GM10248 (cell line): ENCODE measurements at regions not wholly inside any gene's neighbourhood (a gene's known extent, or its start where the extent isn't known, plus 50 kb on each side); places are given as distances from the start of the nearest gene placed in this dataset.
"Not testable (repeated sequence)": the region's sequence is repeated elsewhere in the genome, so short reads cannot be mapped to it uniquely, and the experiment has no call there.

ENCODE experiments used
- CTCF ChIA-PET: fragments of 300-600 bp; sonication (Branson Sonifier 250); formaldehyde crosslinking; extraction: SDS; loops from one replicate; lab custom pipeline; 2021; ENCODE audit warnings: antibody characterized with exemption; lab: Yijun Ruan, JAX
- POLR2A ChIA-PET: fragments of 350-650 bp; sonication (Branson Sonifier 250); formaldehyde crosslinking; extraction: SDS; loops from one replicate; lab custom pipeline; 2020; ENCODE audit warnings: antibody characterized with exemption; lab: Yijun Ruan, JAX
- DNase-seq: peaks from one replicate; pipeline ENCODE4 v3.0.0; 2012; ENCODE audit errors: extremely low spot score
- CTCF ChIP-seq: IDR thresholded peaks from 2 replicates; pipeline ENCODE4 v1.5.1; 2012; ENCODE audit warnings: mild to moderate bottlenecking, low read depth; ENCODE audit errors: extremely low read depth, missing control alignments, control extremely low read depth

- POLR2A ChIA-PET = no interaction called here
- DNase-seq = no peak
- no peak for TF ChIP-seq CTCF
- CTCF ChIA-PET = interaction anchor here (1.7 kb wide), 1 partner anchor 10 kb away, joined by 7 read pairs; no protein-coding TSS in a partner anchor
These were observed 218.4 kb downstream of the STK31 start for GRCh38 chr7:23928418-23928775.

GRCh38 chr7:23930312-23930711, 220.3 kb downstream of the STK31 start:
- POLR2A ChIA-PET = no interaction called here
- CTCF ChIA-PET = interaction anchor here (1.7 kb wide), 1 partner anchor 8 kb away, joined by 7 read pairs; no protein-coding TSS in a partner anchor
- DNase-seq = no peak
- TF ChIP-seq CTCF = no peak

GRCh38 chr7:23931633-23932032, 221.6 kb downstream of the STK31 start:
- ChIA-PET CTCF (no interaction called here), POLR2A (no interaction called here)
- no peak for TF ChIP-seq CTCF
- DNase-seq = no peak

- POLR2A ChIA-PET = no interaction called here
- no peak for DNase-seq
- CTCF ChIA-PET = interaction anchor here (1.1 to 1.7 kb wide), 2 partner anchors 9 to 21 kb away, joined by 3 to 7 read pairs; no protein-coding TSS in a partner anchor
- TF ChIP-seq CTCF = no peak
These were observed 228.2 kb downstream of the STK31 start for GRCh38 chr7:23938215-23938614.

GRCh38 chr7:23938937-23939552, 229.0 kb downstream of the STK31 start:
- DNase-seq = peak; percentile 44
- peak; percentile 34 for TF ChIP-seq CTCF
- CTCF ChIA-PET = interaction anchor here (0.8 to 1.7 kb wide), 5 partner anchors 10 to 731 kb away, joined by 3 to 7 read pairs (median 3); no protein-coding TSS in a partner anchor
- POLR2A ChIA-PET = no interaction called here

GRCh38 chr7:23939747-23940146, 229.7 kb downstream of the STK31 start:
- DNase-seq, POLR2A ChIA-PET: not testable (repeated sequence)
- CTCF ChIA-PET = interaction anchor here (0.8 to 1.0 kb wide), 2 partner anchors 22 to 442 kb away, joined by 3 read pairs; no protein-coding TSS in a partner anchor

GRCh38 chr7:23941551-23941950, 231.5 kb downstream of the STK31 start:
- DNase-seq = no peak
- no peak for TF ChIP-seq CTCF
- ChIA-PET CTCF (no interaction called here), POLR2A (no interaction called here)
